HL-60 (cell line): ENCODE measurements at regions not wholly inside any gene's neighbourhood (a gene's known extent, or its start where the extent isn't known, plus 50 kb on each side); places are given as distances from the start of the nearest gene placed in this dataset.

ENCODE experiments used
- DNase-seq, 2 experiments: peaks; one replicate each; pipeline ENCODE4 v3.0.0-alpha.2; 2010 to 2020; ENCODE audit warnings: low read depth in 1 of 2, low spot score in 1 of 2
- H3K27ac ChIP-seq: fragments of 250-450 bp; sonication (Bioruptor Pico); replicated peaks from 2 replicates; pipeline ENCODE4 v1.5.1; 2020; ENCODE audit warnings: mild to moderate bottlenecking, moderate library complexity
- H3K27me3 ChIP-seq: fragments of 250-450 bp; sonication (Bioruptor Pico); 2 replicates; pipeline ENCODE4 v1.5.1; 2021; ENCODE audit warnings: mild to moderate bottlenecking, moderate library complexity; ENCODE audit not compliant: insufficient read depth, poor library complexity, severe bottlenecking
- H3K4me3 ChIP-seq: replicated peaks from 2 replicates; pipeline ENCODE4 v1.5.1; 2011; ENCODE audit warnings: mild to moderate bottlenecking, control low read depth, low read length; ENCODE audit not compliant: insufficient read depth
- CTCF ChIP-seq: IDR thresholded peaks from one replicate; pipeline ENCODE4 v1.5.1; 2011; ENCODE audit warnings: low read length, control low read depth, inconsistent platforms; ENCODE audit not compliant: insufficient read depth
- GABPA ChIP-seq: IDR thresholded peaks from 2 replicates; pipeline ENCODE4 v1.6.1; 2012; ENCODE audit warnings: low read depth
- POLR2AphosphoS5 ChIP-seq: IDR thresholded peaks from 2 replicates; pipeline ENCODE4 v1.6.1; 2012; ENCODE audit warnings: low read depth
- REST ChIP-seq: IDR thresholded peaks from 2 replicates; pipeline ENCODE4 v1.6.1; 2012; ENCODE audit warnings: low read depth; ENCODE audit not compliant: insufficient replicate concordance
- SPI1 ChIP-seq: IDR thresholded peaks from 2 replicates; pipeline ENCODE4 v1.6.1; 2012; ENCODE audit warnings: low read depth, mild to moderate bottlenecking, borderline replicate concordance

- no peaks in the 10 kb centered on the region for H3K27me3 ChIP-seq
- no peak for TF ChIP-seq GABPA
- no peak for TF ChIP-seq SPI1
- no peak for TF ChIP-seq CTCF
- TF ChIP-seq POLR2AphosphoS5, result no peak
- TF ChIP-seq REST, result no peak
- no peak overlapping the region for H3K4me3 ChIP-seq
- H3K27ac ChIP-seq, result no peak overlapping the region
- no peak for DNase-seq
These were observed 132.1 kb downstream of the MACROH2A1 start for GRCh38 chr5:135266975-135267374.

DNA sequence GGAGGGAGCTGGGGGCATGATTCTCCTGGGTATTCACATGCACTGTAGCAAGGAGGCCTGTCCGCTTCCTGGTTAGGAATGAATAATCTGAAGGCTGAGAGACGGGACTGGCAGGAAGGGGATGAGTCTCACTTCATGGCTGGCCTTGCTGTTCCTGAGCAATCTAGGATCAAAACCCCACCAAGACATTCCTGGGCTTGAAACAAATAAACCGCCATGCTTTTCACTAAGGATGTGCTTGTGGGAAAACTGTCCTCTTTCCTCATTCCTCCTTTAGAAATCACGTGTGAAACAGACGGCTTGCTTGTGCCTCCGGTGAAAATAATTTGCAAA lies 132.8 kb downstream of the MACROH2A1 start:
- H3K27ac ChIP-seq, result no peak overlapping the region
- no peak for DNase-seq
- no peak overlapping the region for H3K4me3 ChIP-seq
- TF ChIP-seq CTCF (no peak), POLR2AphosphoS5 (no peak), GABPA (no peak), SPI1 (no peak), REST (no peak)
- no peaks in the 10 kb centered on the region for H3K27me3 ChIP-seq

- DNase-seq, result no peak
- H3K27ac ChIP-seq, result no peak overlapping the region
- H3K27me3 ChIP-seq, result no peaks in the 10 kb centered on the region
- TF ChIP-seq SPI1 (no peak), GABPA (no peak), CTCF (no peak), REST (no peak), POLR2AphosphoS5 (no peak)
- no peak overlapping the region for H3K4me3 ChIP-seq
These were observed 133.3 kb downstream of the MACROH2A1 start for GRCh38 chr5:135265497-135266302.
